ENCODE measurements at regions not wholly inside any gene's neighbourhood (a gene's known extent, or its start where the extent isn't known, plus 50 kb on each side); places are given as distances from the start of the nearest gene placed in this dataset.

GRCh38 chr3:1783995-1784394, 314.7 kb upstream of the CNTN4 start:
- TF ChIP-seq CTCF (conservative IDR thresholded peaks at IDR 0.05; ENCODE audit: low read depth, low read length) (no peak), EZH2 (IDR thresholded peaks at IDR 0.05; ENCODE audit: borderline replicate concordance, low read depth, low read length, poor library complexity, severe bottlenecking) (no peak)

Measured in A673 (cell line).